ENCODE measurements at regions not wholly inside any gene's neighbourhood (a gene's known extent, or its start where the extent isn't known, plus 50 kb on each side); places are given as distances from the start of the nearest gene placed in this dataset.

GRCh38 chr6:67129780-67130179 is 1422.8 kb upstream of the EYS start:
- DNase-seq: peak in 1 of 5 donors; percentile 3
- FAIRE-seq: no peak
- no peak overlapping the region for H3K9ac ChIP-seq (ENCODE audit: low read length in 3 of 3)
- intact Hi-C loops (cut with DNase I): no loop called here
- TF ChIP-seq CTCF (IDR thresholded peaks at IDR 0.05; ENCODE audit: borderline replicate concordance, extremely low read depth, insufficient read depth): no peak
- no peak overlapping the region for H3K4me3 ChIP-seq (ENCODE audit: low read length in 3 of 3)
- no peaks in the 10 kb centered on the region for H3K27me3 ChIP-seq (ENCODE audit: control insufficient read depth, insufficient read depth, low read length)
- no peak overlapping the region for H3K27ac ChIP-seq (ENCODE audit: low read depth in 2 of 2, low read length in 2 of 2)
- H3K36me3 ChIP-seq (ENCODE audit: control insufficient read depth in 2 of 3, insufficient read depth in 3 of 3, low read length in 3 of 3): no peaks in the 10 kb centered on the region
- no peaks in the 10 kb centered on the region for H3K4me1 ChIP-seq (ENCODE audit: control insufficient read depth in 2 of 3, insufficient read depth in 2 of 3, low read depth in 1 of 3, low read length in 3 of 3)
- H3K9me3 ChIP-seq (ENCODE audit: control insufficient read depth in 2 of 3, insufficient read depth in 1 of 3, low read length in 3 of 3): no peaks in the 10 kb centered on the region

GRCh38 chr6:67127041-67127440 is 1420.0 kb upstream of the EYS start:
- DNase-seq: no peak
- H3K9ac ChIP-seq (ENCODE audit: low read length in 3 of 3): no peak overlapping the region
- no peaks in the 10 kb centered on the region for H3K27me3 ChIP-seq (ENCODE audit: control insufficient read depth, insufficient read depth, low read length)
- FAIRE-seq: no peak
- no peaks in the 10 kb centered on the region for H3K4me1 ChIP-seq (ENCODE audit: control insufficient read depth in 2 of 3, insufficient read depth in 2 of 3, low read depth in 1 of 3, low read length in 3 of 3)
- no peak overlapping the region for H3K27ac ChIP-seq (ENCODE audit: low read depth in 2 of 2, low read length in 2 of 2)
- TF ChIP-seq CTCF (IDR thresholded peaks at IDR 0.05; ENCODE audit: borderline replicate concordance, extremely low read depth, insufficient read depth): no peak
- H3K36me3 ChIP-seq (ENCODE audit: control insufficient read depth in 2 of 3, insufficient read depth in 3 of 3, low read length in 3 of 3): no peaks in the 10 kb centered on the region
- no peak overlapping the region for H3K4me3 ChIP-seq (ENCODE audit: low read length in 3 of 3)
- H3K9me3 ChIP-seq (ENCODE audit: control insufficient read depth in 2 of 3, insufficient read depth in 1 of 3, low read length in 3 of 3): no peaks in the 10 kb centered on the region
- intact Hi-C loops (cut with DNase I): no loop called here

GRCh38 chr6:67121115-67121514 is 1414.1 kb upstream of the EYS start:
- TF ChIP-seq CTCF (IDR thresholded peaks at IDR 0.05; ENCODE audit: borderline replicate concordance, extremely low read depth, insufficient read depth): no peak
- intact Hi-C loops (cut with DNase I): no loop called here
- H3K36me3 ChIP-seq (ENCODE audit: control insufficient read depth in 2 of 3, insufficient read depth in 3 of 3, low read length in 3 of 3): no peaks in the 10 kb centered on the region
- no peaks in the 10 kb centered on the region for H3K9me3 ChIP-seq (ENCODE audit: control insufficient read depth in 2 of 3, insufficient read depth in 1 of 3, low read length in 3 of 3)
- no peak overlapping the region for H3K4me3 ChIP-seq (ENCODE audit: low read length in 3 of 3)
- H3K27me3 ChIP-seq (ENCODE audit: control insufficient read depth, insufficient read depth, low read length): no peaks in the 10 kb centered on the region
- H3K4me1 ChIP-seq (ENCODE audit: control insufficient read depth in 2 of 3, insufficient read depth in 2 of 3, low read depth in 1 of 3, low read length in 3 of 3): no peaks in the 10 kb centered on the region
- no peak overlapping the region for H3K9ac ChIP-seq (ENCODE audit: low read length in 3 of 3)
- FAIRE-seq (no peak), DNase-seq (no peak)
- no peak overlapping the region for H3K27ac ChIP-seq (ENCODE audit: low read depth in 2 of 2, low read length in 2 of 2)

- Histone ChIP-seq H3K9me3 (ENCODE audit: control insufficient read depth in 2 of 3, insufficient read depth in 1 of 3, low read length in 3 of 3) (no peaks in the 10 kb centered on the region), H3K27me3 (ENCODE audit: control insufficient read depth, insufficient read depth, low read length) (no peaks in the 10 kb centered on the region), H3K27ac (ENCODE audit: low read depth in 2 of 2, low read length in 2 of 2) (no peak overlapping the region), H3K9ac (ENCODE audit: low read length in 3 of 3) (no peak overlapping the region), H3K4me3 (ENCODE audit: low read length in 3 of 3) (no peak overlapping the region), H3K4me1 (ENCODE audit: control insufficient read depth in 2 of 3, insufficient read depth in 2 of 3, low read depth in 1 of 3, low read length in 3 of 3) (no peaks in the 10 kb centered on the region), H3K36me3 (ENCODE audit: control insufficient read depth in 2 of 3, insufficient read depth in 3 of 3, low read length in 3 of 3) (no peaks in the 10 kb centered on the region)
- DNase-seq (no peak), FAIRE-seq (no peak)
- intact Hi-C loops (cut with DNase I): no loop called here
- TF ChIP-seq CTCF (IDR thresholded peaks at IDR 0.05; ENCODE audit: borderline replicate concordance, extremely low read depth, insufficient read depth): no peak
Measured at GRCh38 chr6:67112120-67112519, 1405.1 kb upstream of the EYS start.
